ENCODE measurements at regions not wholly inside any gene's neighbourhood (a gene's known extent, or its start where the extent isn't known, plus 50 kb on each side); places are given as distances from the start of the nearest gene placed in this dataset.
"Not testable (repeated sequence)": the region's sequence is repeated elsewhere in the genome, so short reads cannot be mapped to it uniquely, and the experiment has no call there.

- in situ Hi-C loops (cut with HindIII; ENCODE audit: low sequenced_read_pairs): no loop called here
- H3K4me3 ChIP-seq (ENCODE audit: low read depth, low read length): no peak overlapping the region
- no peak for DNase-seq (ENCODE audit: low read depth, low spot score)
- TF ChIP-seq CTCF (IDR thresholded peaks at IDR 0.05; ENCODE audit: low read depth, low read length): no peak
These were observed 2313.3 kb downstream of the ARAP2 start for GRCh38 chr4:33931026-33931425.

- TF ChIP-seq CTCF (IDR thresholded peaks at IDR 0.05; ENCODE audit: low read depth, low read length): no peak
- in situ Hi-C loops (cut with HindIII; ENCODE audit: low sequenced_read_pairs): no loop called here
- DNase-seq (ENCODE audit: low read depth, low spot score): no peak
- H3K4me3 ChIP-seq (ENCODE audit: low read depth, low read length): no peak overlapping the region
These were observed 2304.0 kb downstream of the ARAP2 start for GRCh38 chr4:33940281-33940680.

GRCh38 chr4:33941854-33942253, 2302.5 kb downstream of the ARAP2 start:
- no peak overlapping the region for H3K4me3 ChIP-seq (ENCODE audit: low read depth, low read length)
- DNase-seq (ENCODE audit: low read depth, low spot score): no peak
- in situ Hi-C loops (cut with HindIII; ENCODE audit: low sequenced_read_pairs): no loop called here
- no peak for TF ChIP-seq CTCF (IDR thresholded peaks at IDR 0.05; ENCODE audit: low read depth, low read length)

- DNase-seq (ENCODE audit: low read depth, low spot score): no peak
- no peak for TF ChIP-seq CTCF (IDR thresholded peaks at IDR 0.05; ENCODE audit: low read depth, low read length)
- in situ Hi-C loops (cut with HindIII; ENCODE audit: low sequenced_read_pairs): no loop called here
- no peak overlapping the region for H3K4me3 ChIP-seq (ENCODE audit: low read depth, low read length)
These were observed 2295.4 kb downstream of the ARAP2 start for GRCh38 chr4:33948921-33949320.

GRCh38 chr4:33953848-33954247, 2290.5 kb downstream of the ARAP2 start:
- H3K4me3 ChIP-seq (ENCODE audit: low read depth, low read length); DNase-seq (ENCODE audit: low read depth, low spot score); in situ Hi-C loops (cut with HindIII; ENCODE audit: low sequenced_read_pairs): not testable (repeated sequence)

- no peak for TF ChIP-seq CTCF (IDR thresholded peaks at IDR 0.05; ENCODE audit: low read depth, low read length)
- in situ Hi-C loops (cut with HindIII; ENCODE audit: low sequenced_read_pairs): no loop called here
- no peak overlapping the region for H3K4me3 ChIP-seq (ENCODE audit: low read depth, low read length)
- DNase-seq (ENCODE audit: low read depth, low spot score): no peak
These were observed 2289.6 kb downstream of the ARAP2 start for GRCh38 chr4:33954759-33955158.

GRCh38 chr4:33959519-33959918, 2284.8 kb downstream of the ARAP2 start:
- in situ Hi-C loops (cut with HindIII; ENCODE audit: low sequenced_read_pairs): no loop called here
- TF ChIP-seq CTCF (IDR thresholded peaks at IDR 0.05; ENCODE audit: low read depth, low read length): no peak
- no peak overlapping the region for H3K4me3 ChIP-seq (ENCODE audit: low read depth, low read length)
- peak; percentile 72 for DNase-seq (ENCODE audit: low read depth, low spot score)

All from astrocyte of the spinal cord (primary cell).